RWPE2 (cell line): ENCODE measurements at regions not wholly inside any gene's neighbourhood (a gene's known extent, or its start where the extent isn't known, plus 50 kb on each side); places are given as distances from the start of the nearest gene placed in this dataset.

Source experiments
- ATAC-seq: fragments of 200-7000 bp; cut with Tn5 transposase; 3 replicates; pipeline ENCODE4 v1.9.1; 2021; ENCODE audit warnings: low read depth
- DNase-seq: peaks from one replicate; pipeline ENCODE4 v3.0.0-alpha.2; 2020; ENCODE audit warnings: low spot score
- H3K27ac ChIP-seq: fragments of 450-650 bp; 2 replicates; pipeline ENCODE4 v1.5.1; 2017; ENCODE audit warnings: mild to moderate bottlenecking; ENCODE audit not compliant: poor library complexity, severe bottlenecking
- H3K27me3 ChIP-seq: fragments of 250-450 bp; sonication (Bioruptor Pico); 2 replicates; pipeline ENCODE4 v1.5.1; 2021; ENCODE audit warnings: mild to moderate bottlenecking, moderate library complexity; ENCODE audit not compliant: insufficient read depth, poor library complexity, severe bottlenecking
- H3K36me3 ChIP-seq: fragments of 250-450 bp; sonication (Bioruptor Pico); 2 replicates; pipeline ENCODE4 v1.5.1; 2020; ENCODE audit warnings: low read depth, mild to moderate bottlenecking, moderate library complexity
- H3K4me1 ChIP-seq: fragments of 250-450 bp; sonication (Bioruptor Pico); 2 replicates; pipeline ENCODE4 v1.5.1; 2021; ENCODE audit warnings: mild to moderate bottlenecking, moderate library complexity; ENCODE audit not compliant: insufficient read depth, poor library complexity, severe bottlenecking
- H3K4me3 ChIP-seq: fragments of 250-450 bp; sonication (Bioruptor Pico); 2 replicates; pipeline ENCODE4 v1.5.1; 2021; ENCODE audit warnings: mild to moderate bottlenecking, moderate library complexity; ENCODE audit not compliant: severe bottlenecking
- H3K9me3 ChIP-seq: fragments of 250-450 bp; sonication (Bioruptor Pico); 2 replicates; pipeline ENCODE4 v1.5.1; 2021; ENCODE audit warnings: mild to moderate bottlenecking, moderate library complexity; ENCODE audit not compliant: severe bottlenecking
- TF ChIP-seq, protein P1 (sequence below): fragments of 450-650 bp; IDR thresholded peaks from one replicate; pipeline ENCODE4 v1.5.1; 2017; ENCODE audit warnings: mild to moderate bottlenecking, moderate library complexity; ENCODE audit not compliant: poor library complexity, severe bottlenecking

DNA sequence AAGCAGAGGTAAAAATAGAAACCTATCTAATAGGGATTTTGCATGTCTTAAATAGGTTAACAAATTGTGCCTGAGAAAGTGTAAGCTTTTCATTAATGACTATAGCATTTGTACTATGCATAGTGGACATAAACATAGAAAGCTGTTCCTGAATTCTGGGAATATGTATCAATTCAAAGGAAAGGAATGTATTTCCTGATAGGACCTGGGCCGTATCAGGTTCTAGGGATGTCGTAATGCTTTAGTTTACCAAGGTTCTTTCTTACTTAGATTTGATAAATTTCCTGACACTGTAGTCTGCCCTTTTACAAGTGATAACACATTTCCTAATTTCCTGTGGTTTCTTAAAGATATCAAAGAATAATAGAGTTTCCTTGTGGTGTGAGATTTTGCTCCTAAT, 191.3 kb downstream of the CDH7 start:
- Histone ChIP-seq H3K27me3 (no peaks in the 10 kb centered on the region), H3K4me3 (no peak overlapping the region), H3K36me3 (no peaks in the 10 kb centered on the region), H3K9me3 (no peaks in the 10 kb centered on the region), H3K27ac (peak overlapping the region; percentile 55), H3K4me1 (peaks cover 16% of the 10 kb centered on the region)
- TF ChIP-seq, protein P1, sequence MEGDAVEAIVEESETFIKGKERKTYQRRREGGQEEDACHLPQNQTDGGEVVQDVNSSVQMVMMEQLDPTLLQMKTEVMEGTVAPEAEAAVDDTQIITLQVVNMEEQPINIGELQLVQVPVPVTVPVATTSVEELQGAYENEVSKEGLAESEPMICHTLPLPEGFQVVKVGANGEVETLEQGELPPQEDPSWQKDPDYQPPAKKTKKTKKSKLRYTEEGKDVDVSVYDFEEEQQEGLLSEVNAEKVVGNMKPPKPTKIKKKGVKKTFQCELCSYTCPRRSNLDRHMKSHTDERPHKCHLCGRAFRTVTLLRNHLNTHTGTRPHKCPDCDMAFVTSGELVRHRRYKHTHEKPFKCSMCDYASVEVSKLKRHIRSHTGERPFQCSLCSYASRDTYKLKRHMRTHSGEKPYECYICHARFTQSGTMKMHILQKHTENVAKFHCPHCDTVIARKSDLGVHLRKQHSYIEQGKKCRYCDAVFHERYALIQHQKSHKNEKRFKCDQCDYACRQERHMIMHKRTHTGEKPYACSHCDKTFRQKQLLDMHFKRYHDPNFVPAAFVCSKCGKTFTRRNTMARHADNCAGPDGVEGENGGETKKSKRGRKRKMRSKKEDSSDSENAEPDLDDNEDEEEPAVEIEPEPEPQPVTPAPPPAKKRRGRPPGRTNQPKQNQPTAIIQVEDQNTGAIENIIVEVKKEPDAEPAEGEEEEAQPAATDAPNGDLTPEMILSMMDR: no peak
- ATAC-seq (peak; percentile 66; the same call in 2 of the 3 replicates), DNase-seq (no peak)

DNA sequence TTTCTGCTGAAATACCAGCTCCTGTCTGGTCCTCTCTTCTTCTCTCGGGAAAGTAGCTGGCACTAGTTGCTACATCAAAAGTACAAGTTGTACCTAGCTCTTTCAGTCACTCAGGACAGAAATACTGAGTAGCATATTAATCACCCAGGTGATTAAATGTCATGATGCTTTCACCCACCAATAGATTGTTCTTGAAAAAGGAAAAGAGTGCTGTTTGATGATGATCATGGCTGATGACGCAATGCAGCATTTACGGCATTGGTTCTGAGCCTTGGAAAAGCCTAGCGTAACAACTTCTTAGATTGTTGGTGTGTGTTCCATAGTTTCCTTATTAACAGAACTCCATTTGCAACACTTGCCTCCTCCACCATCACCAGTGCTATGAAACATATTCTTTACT, 190.7 kb downstream of the CDH7 start:
- no peaks in the 10 kb centered on the region for H3K9me3 ChIP-seq

More for the DNA sequence above, 190.7 kb downstream of the CDH7 start:
- H3K27me3 ChIP-seq: no peaks in the 10 kb centered on the region
- peaks cover 16% of the 10 kb centered on the region for H3K4me1 ChIP-seq
- H3K4me3 ChIP-seq: no peak overlapping the region
- DNase-seq (no peak), ATAC-seq (peak; percentile 56; the same call in 2 of the 3 replicates)
- H3K36me3 ChIP-seq: no peaks in the 10 kb centered on the region
- TF ChIP-seq, protein P1: no peak
- peak overlapping the region; percentile 55 for H3K27ac ChIP-seq
